NCI-H1092 (cell line): ENCODE measurements at regions not wholly inside any gene's neighbourhood (a gene's known extent, or its start where the extent isn't known, plus 50 kb on each side); places are given as distances from the start of the nearest gene placed in this dataset.
"Not testable (repeated sequence)": the region's sequence is repeated elsewhere in the genome, so short reads cannot be mapped to it uniquely, and the experiment has no call there.

ENCODE experiments used
- DNase-seq: peaks from one replicate; lab custom pipeline; 2025; lab: John Stamatoyannopoulos, UW

DNA sequence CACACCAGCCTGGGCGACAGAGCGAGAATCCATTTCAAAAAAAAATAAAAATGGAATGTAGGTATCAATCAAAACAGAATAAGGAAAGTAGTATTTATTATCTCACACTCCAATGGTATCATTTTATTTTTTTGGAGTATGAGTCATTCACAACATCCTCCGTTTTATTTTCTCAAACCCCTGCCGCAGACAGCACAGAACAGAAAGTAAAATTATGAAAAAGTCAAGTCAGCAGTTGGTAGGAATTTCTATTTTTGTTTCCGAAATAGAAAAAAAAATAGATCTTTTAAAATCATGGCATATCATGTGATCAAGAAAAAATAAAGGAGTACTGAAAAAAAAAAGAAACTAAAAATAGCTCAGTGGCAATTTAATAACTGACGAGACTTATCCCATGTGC lies 490.7 kb upstream of the TENM3 start:
- no peak for DNase-seq

DNA sequence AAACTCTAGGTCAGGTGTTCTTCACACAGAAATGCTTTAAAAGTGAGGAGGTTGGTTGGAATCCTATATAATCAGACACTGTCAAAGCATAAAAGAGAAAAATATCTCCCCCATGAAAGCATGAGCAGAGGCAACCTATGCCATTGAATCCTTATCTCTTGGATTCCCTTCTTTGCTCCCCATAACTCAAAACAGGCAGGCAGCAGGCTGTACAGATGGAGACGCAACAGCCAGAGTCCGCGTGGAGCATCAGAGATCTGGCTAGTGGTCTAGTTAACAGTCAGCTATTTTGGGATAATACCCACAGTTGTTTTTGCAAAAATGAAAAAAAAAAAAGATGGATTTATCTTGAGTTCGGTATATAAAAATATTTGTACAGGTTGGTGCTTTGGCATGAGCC lies 490.0 kb upstream of the TENM3 start:
- no peak for DNase-seq

DNA sequence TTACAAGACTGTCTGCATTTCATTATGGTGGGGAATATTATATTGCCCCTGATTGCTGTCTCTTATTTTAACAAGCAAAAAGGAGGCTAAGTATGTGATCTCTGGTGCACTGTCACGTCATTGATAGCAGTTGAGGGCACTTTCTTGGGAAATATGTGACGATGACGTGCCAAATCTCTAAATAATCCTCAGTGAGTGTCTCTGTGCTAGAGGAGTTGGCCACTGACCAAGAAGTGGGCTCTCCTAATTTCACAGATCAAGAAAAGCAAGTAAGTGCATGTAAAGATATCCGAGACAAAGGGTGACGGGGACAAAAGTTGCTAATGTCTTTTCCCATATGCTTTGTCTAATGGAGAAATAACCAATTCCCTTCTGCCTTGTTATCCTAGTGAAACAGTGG lies 487.4 kb upstream of the TENM3 start:
- DNase-seq: no peak

DNA sequence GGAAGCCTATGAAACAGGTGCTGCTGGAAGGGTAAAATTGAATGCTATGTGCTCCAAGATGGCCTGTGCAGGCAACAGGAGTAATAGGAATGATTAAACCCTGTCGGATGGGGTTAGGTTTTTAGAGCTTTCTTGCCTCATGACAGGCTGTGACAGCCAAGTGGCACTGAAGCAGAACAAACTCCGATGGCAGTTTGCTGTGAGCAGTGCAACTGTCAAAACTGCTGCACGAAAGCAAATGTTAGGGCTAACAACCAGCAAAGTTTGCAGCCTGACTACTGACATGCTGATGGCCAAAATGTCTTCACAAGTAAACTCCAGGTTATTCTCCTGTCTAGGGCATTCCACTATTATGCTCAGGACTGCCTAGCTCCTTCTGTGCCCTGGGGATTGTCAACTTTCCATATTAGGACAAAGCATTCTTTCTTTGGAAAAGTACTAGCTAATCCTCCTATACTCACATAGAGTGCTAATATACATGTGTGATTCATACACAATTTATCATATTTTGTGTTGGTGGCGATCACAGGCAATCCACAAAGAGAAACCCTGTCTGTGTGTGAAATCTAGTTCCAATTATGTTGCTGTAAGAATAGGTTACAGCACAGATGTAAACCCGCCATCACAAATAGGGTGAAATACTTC lies 486.6 kb upstream of the TENM3 start:
- DNase-seq: no peak

DNA sequence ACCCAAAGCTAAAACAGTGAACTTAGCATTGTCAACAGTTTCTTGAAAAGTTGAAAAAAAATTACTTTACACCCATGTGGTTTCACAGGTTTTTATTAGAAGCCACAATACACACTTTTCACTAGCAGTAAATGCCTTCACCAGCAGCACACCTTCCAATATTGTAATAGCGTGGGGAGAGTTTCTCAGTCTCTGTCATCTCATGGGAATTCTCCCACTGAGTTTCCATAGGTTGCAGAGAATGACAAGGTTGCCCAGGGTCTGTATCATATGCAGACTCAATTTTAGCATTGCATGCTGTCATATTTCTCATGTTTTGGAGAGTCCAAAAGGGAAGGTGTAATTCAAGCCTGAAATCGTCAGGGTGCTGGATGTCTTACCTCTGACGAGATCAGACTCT lies 486.1 kb upstream of the TENM3 start:
- no peak for DNase-seq

DNA sequence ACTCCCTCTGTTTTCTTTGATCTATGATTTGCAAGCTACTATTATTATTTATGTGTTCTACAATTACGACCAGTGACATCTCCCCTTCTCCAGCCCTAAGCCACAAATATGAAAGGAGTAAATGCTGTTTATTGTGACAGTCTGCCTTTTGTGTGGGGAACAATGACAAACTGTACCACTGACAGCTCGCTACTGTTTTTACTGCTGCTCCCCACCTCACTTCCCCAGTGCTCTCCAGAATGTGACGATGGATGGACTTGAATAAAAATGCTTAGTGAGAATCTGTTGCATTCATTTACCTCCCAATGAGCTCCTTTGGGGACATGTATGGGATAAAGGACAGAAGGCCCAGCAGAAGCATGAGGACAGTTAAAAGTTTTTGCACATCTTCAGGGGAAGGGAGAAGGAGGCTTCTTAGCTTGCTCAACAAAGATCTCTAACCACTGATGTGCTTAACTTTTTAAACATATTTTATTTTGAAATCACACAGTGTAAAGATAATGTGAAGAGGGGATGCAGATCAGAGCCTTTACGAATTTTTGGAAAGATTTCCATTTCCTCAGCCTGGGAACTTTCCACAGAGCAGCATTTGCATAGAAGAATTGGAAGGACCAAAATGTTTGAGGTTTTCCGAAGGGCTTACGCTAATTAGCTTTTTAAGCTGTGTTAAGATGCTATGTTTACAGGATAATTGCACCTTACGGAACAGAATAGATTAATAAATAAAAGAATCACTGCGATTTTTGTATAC lies 485.1 kb upstream of the TENM3 start:
- no peak for DNase-seq

DNA sequence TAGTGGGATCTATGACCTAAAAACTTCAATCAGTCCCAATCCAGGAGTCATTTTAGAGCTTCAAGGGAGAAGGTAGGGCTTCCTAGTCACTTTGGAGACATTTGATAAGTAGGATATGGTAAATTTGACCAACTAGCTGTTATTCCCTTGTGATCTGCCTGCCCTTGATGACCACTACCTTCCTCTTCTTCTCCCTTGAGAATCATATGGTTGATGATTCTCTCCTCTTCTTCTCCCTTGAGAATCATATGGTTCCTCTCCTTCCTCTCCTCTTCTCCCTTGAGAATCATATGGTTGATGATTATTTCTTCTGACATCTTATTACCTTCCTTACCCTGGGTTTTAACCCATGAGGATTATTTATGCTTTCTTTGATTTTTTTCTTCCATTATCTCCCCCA lies 482.6 kb upstream of the TENM3 start:
- DNase-seq: no peak

DNA sequence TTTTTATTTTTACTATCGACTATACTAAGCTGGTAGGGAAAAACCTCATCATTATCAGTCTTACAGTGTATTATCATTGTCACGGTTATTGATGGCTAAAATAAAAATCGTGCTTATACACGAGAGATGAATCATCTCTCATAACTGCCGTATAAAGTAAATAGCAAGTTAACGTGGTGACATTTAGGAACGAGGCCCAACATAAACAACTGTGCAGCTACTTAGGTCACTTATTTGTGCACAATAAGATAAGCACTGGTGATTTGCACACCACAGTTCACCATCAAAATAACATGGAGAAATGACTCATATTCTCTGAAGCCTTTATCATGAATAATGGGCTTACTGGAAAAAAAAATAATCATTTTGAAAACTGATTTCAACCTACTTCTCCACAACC lies 482.0 kb upstream of the TENM3 start:
- DNase-seq: no peak

DNA sequence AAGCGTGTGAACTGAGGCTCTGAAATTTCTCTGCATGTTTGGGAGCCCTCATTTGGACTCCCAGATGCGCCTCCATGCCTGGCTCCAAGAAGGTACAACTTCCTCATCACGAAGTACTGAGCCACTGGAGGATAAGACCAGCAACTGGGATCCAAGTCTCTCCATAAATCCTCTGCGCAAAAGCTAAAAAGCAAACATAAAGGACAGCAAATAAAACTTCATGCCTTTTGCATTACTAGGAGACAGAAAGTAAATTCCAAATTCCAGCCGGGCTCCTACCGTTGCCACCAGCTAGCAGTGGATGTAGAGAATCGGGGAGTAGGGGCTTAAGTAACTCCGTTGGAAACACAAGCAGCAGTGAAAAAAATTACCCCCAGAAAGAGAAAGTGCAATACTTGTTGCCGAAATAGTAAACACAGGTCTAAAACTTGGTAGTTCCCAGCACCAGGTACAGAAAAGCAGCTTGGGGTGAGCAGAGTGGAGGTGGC lies 477.1 kb upstream of the TENM3 start:
- no peak for DNase-seq

DNA sequence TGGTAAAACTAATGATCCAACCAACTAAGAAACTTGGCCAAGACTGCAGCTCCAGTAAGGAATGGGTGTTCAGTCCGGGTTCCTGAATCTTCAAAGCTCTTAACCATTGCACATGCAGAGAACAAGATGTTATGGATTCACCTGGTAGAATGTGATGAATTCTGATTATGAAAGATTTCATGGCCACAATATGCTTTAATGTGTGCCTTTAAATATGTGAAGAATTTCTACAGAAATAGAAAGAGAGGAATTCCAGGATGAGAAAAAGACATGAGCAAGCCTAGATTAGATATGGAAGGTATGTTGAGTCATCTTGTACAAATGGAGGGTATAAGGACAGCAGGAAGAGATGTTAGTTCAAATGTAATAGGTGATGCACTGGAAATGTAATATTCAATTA lies 472.2 kb upstream of the TENM3 start:
- DNase-seq: no peak

DNA sequence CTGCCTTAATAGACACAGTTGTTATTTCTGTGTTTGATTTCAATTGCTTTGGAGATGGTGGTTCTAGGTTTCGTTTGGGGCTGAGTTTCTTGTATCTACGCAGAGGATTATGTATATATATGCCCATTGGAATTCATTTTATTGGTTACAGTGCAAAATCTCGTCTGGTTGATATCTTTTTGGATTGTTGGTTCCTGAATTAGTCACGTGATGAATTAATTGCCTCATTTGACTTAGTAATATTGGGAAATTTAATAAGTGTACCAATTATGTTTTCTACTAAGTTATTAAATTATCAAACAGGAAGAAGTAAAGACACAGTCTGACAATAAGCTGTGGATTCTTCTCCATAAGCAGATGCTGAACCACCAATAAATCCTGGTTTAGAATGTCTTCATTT lies 467.9 kb upstream of the TENM3 start:
- DNase-seq: no peak

DNA sequence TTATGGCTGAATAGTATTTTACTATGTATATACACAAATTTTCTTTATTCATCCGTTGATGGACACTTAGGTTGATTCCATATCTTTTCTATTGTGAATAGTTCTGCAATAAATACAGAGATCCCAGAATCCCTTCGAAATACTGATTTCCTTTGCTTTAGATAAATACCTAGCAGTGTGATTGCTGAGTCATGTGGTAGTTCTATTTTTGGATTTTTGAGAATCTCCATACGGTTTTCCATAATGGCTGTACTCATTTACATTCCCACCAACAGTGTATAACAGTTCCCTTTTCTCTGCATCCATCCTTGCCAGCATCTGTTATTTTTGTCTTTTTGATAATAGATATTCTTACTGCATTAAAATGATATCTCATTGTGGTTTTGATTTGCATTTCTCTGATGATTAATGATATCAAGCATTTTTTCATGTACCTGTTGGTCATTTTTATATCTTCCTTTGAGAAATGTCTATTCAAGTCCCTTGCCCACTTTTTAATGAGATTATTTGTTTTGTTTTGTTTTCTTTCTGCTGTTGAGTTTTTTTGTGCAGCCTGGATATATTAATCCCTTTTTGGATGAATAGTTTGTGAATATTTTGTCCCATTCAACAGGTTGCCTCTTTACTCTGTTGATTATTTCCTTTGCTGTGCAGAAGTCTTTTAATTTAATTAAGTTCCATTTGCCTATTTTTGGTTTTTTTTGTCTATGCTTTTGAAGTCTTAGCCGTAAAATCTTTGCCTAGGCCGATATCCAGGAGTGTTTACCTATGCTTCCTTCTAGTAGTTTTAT lies 466.7 kb upstream of the TENM3 start:
- no peak for DNase-seq

DNA sequence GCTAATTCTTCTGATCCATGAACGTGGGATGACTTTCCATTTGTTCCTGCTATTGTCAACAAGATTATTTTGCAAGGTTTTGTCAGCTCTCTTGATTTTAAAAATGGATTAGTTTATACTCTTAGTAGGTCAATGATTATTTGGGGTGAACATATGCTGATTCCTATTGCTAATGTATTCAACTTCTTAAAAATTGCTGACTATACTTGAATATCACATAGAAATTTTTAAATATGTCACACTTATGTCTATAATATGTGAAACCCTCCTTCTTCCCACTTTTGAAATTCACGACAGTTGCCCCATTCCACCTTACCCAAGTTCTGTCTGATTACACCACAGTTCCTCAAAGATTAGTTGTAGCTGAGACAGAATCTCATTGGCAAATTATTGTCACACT lies 465.7 kb upstream of the TENM3 start:
- DNase-seq: no peak

DNA sequence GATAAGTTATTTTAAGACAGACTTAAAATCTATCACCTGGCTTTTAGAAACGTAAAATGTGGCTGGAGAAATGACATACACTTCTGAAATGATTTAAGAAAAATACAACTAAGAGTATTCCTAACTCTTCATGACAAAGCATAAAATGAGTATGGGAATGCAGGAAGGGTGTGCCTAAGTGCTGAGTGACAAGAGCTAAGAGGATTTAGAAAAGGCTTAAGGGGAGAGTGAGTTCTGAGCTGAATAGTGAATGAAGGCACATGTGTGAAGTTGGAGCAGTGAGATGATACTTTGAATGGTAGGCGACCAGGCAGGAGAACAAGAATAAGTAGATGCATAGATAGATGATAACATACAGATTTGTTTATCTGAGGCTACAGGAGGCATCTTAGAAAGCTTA lies 458.3 kb upstream of the TENM3 start:
- DNase-seq: no peak

DNA sequence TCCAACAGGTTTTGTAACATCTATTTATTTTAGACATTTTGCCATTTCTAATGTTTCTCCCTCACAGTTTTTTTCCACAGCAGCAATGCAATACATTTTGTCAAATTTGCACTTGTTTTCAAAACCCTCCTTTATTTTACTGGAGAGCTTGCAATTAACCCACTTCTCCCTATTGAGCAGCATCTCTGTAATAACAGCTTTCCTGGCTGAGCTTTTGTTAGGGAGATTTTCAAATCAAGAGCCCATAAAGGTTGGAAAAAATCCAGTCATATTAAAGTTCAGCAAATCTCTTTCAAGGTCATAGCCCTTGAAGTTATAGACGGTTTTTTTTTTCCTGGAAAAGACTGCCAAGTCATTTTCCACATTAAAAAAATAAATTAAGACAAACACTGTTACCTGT lies 450.6 kb upstream of the TENM3 start:
- DNase-seq: peak; percentile 86

DNA sequence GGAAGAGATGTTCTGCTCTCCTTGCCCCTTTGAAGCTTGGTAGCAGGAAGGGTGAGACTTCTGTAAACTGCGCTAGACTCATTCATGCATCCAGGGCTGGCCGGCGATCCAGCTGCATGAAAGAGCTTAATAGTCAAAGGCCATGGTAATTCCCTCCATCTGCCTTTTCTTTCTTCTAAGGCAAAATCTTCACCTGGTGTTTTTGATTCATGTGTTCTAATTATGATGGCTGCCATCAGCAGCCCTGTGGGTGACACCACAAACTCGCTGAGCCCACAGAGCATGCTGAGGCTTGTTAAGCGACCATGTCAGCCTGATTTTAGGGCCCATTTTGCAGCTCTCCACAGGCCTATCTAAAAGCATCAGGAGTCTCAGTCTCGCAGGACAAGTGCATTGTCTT lies 450.1 kb upstream of the TENM3 start:
- DNase-seq: peak; percentile 86

DNA sequence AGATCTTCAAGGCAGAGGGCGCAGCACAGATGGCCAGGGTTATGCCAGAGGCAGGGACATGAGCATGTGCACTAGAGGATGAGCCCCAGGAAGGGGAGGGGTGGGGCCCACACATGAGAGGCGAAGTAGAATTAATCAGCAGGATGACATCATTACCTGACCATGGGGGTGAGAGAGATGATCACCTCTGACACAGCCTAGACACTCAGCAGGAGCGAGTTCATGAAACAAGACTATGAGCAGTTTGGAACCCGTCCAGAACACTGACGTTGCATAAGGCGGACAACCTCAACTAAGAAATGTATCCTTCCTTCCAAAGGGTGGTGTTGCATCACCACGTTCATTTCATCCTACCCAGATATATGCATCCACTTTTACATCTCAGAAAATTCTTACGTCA lies 446.7 kb upstream of the TENM3 start:
- DNase-seq: no peak

DNA sequence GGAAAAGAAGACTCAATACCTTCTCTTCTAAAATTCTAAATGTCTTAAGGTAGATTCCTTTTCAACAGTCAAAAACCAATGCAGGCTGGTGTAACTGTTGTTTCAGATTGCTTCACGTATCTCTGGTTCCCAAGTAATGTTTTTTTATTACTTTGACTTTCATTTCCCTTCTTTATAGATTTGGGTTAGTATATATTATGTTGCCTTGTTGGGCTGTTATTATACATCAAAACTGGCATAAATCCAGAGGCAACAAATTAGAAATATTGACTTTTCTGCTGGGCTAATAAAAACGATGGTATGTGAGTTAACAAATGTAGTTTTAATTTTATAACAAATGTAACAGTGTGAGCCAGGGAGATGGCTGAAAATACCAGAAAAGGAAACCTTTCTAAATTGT lies 444.7 kb upstream of the TENM3 start:
- no peak for DNase-seq

DNA sequence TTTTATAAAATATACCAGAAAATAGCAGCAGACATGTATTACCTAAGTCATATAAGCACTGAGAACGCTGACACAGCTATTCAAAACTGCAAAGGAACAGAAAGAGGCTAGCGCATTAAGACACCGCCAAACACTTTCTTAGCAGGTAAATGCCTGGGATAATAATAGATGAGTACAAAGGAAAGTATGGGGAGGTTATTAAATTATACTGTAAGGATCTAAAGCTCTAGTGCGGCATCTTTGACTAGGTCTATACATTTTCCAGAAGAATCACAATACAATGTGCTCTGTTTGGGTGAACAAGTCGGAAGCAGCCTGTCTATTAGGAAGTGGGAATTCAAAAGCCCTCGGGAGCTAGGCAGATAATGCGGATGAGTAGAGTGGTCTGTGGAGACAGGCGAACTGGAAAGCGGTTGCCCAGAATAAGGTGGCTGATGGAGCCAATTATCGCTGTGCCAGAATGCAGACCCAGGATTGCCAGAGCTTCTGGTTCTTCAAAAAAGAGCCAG lies 443.6 kb upstream of the TENM3 start:
- DNase-seq: no peak

DNA sequence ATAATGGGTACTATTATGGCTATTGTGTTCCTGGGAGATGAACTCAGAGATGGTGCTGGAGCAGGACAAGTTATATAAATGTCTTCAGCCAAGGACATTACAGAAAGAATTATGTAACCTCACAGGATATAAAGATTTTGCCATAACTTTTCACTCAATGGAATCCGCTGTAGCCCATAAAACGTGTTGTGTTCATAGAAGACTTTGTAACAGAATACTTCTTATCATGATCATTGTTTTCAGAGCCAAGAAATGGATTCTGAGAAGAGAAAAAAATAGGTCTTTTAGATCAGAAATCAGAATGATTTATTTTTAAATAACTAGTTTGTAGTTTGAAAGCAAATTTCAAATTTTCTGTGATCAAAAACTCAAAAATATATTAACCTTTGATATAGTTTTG lies 441.0 kb upstream of the TENM3 start:
- DNase-seq: no peak

DNA sequence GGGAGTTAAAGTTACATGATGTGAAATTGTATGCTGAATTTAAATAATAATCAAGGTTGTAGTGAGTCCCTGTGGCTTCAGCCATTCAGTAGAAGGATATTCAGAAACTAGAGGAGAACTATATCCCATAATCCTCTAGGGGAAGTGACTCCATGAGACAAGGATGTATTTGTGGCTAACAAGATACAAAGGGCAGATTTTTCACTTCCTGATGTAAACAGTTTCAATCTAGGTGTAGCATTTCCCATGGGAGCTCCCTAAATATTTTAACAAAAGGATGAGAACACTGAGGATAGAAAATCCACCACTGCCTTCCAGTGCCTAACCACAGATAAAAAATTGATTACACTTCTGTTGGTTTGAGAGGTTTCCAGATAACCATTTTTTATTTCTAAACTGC lies 435.4 kb upstream of the TENM3 start:
- DNase-seq: no peak

DNA sequence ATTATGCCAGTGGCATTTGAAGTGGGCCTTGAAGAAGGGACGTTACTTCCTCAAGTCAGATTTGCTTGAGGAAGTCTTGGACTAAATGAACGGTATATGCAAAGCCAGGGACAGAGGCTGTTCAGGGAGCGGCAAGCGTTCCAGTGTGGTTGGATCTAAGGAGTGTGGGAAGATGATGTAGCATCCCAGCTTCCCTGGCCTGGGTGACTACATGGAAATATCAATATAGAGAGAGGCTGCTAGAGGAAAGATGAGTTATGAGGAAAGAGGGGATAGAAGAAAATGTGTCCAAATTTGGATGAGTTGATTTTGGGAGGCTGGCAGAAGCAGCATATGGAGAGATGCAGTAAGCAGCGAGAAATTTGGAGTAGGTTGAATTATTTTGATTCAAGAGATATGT lies 432.5 kb upstream of the TENM3 start:
- no peak for DNase-seq

DNA sequence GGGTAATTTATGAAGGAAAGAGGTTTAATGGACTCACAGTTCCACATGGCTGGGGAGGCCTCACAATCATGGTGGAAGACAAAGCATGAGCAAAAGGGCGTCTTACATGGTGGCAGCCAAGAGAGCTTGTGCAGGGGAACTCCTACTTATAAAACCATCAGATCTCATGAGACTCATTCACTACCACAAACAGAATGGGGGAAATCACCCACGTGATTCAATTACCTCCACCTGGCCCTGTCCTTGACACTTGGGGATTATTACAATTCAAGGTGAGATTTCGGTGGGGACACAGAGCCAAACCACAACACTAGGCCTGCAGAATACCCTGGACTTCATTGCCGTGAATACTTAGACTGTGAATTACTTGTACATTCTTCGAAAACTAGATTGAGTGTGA lies 431.7 kb upstream of the TENM3 start:
- DNase-seq: not testable (repeated sequence)
